Rectal smooth muscle tissue (tissue), 1 donor: ENCODE measurements at regions not wholly inside any gene's neighbourhood (a gene's known extent, or its start where the extent isn't known, plus 50 kb on each side); places are given as distances from the start of the nearest gene placed in this dataset.

Experiments
- H3K27ac ChIP-seq: one replicate; pipeline ENCODE4 v1.7.0; 2013; ENCODE audit warnings: low read depth, low read length, inconsistent platforms
- H3K27me3 ChIP-seq: one replicate; pipeline ENCODE4 v1.7.0; 2013; ENCODE audit warnings: low read length; ENCODE audit not compliant: control insufficient read depth, insufficient read depth
- H3K36me3 ChIP-seq: one replicate; pipeline ENCODE4 v1.7.0; 2013; ENCODE audit warnings: low read length; ENCODE audit not compliant: control insufficient read depth, insufficient read depth
- H3K4me1 ChIP-seq: one replicate; pipeline ENCODE4 v1.7.0; 2013; ENCODE audit warnings: low read length; ENCODE audit not compliant: control insufficient read depth, insufficient read depth
- H3K4me3 ChIP-seq: one replicate; pipeline ENCODE4 v1.7.0; 2013; ENCODE audit warnings: low read length
- H3K9ac ChIP-seq: one replicate; pipeline ENCODE4 v1.7.0; 2013; ENCODE audit warnings: low read length

- Histone ChIP-seq H3K36me3 (no peaks in the 10 kb centered on the region), H3K9ac (no peak overlapping the region), H3K4me1 (no peaks in the 10 kb centered on the region), H3K27me3 (no peaks in the 10 kb centered on the region), H3K27ac (no peak overlapping the region), H3K4me3 (no peak overlapping the region)
These were observed 334.5 kb upstream of the NCAM1 start for GRCh38 chr11:112626731-112627130.

GRCh38 chr11:112627588-112628045 lies 333.6 kb upstream of the NCAM1 start:
- no peak overlapping the region for H3K9ac ChIP-seq
- H3K27me3 ChIP-seq, result no peaks in the 10 kb centered on the region
- H3K27ac ChIP-seq, result no peak overlapping the region
- H3K4me1 ChIP-seq, result no peaks in the 10 kb centered on the region
- no peaks in the 10 kb centered on the region for H3K36me3 ChIP-seq
- no peak overlapping the region for H3K4me3 ChIP-seq

- Histone ChIP-seq H3K4me1 (no peaks in the 10 kb centered on the region), H3K27ac (no peak overlapping the region), H3K9ac (no peak overlapping the region), H3K4me3 (no peak overlapping the region), H3K36me3 (no peaks in the 10 kb centered on the region), H3K27me3 (no peaks in the 10 kb centered on the region)
These were observed 332.5 kb upstream of the NCAM1 start for GRCh38 chr11:112628676-112629075.

- H3K36me3 ChIP-seq, result no peaks in the 10 kb centered on the region
- H3K4me1 ChIP-seq, result no peaks in the 10 kb centered on the region
- no peak overlapping the region for H3K4me3 ChIP-seq
- H3K27me3 ChIP-seq, result no peaks in the 10 kb centered on the region
- H3K27ac ChIP-seq, result no peak overlapping the region
- H3K9ac ChIP-seq, result no peak overlapping the region
These were observed 330.7 kb upstream of the NCAM1 start for GRCh38 chr11:112630496-112630895.

- no peak overlapping the region for H3K4me3 ChIP-seq
These were observed 329.9 kb upstream of the NCAM1 start for GRCh38 chr11:112631333-112631732.

GRCh38 chr11:112632866-112633505 lies 328.2 kb upstream of the NCAM1 start:
- Histone ChIP-seq H3K4me1 (no peaks in the 10 kb centered on the region), H3K36me3 (no peaks in the 10 kb centered on the region), H3K27me3 (no peaks in the 10 kb centered on the region), H3K9ac (no peak overlapping the region), H3K4me3 (no peak overlapping the region), H3K27ac (no peak overlapping the region)

More at GRCh38 chr11:112631333-112631732, 329.9 kb upstream of the NCAM1 start:
- H3K4me1 ChIP-seq, result no peaks in the 10 kb centered on the region
- H3K27me3 ChIP-seq, result no peaks in the 10 kb centered on the region
- no peaks in the 10 kb centered on the region for H3K36me3 ChIP-seq
- no peak overlapping the region for H3K27ac ChIP-seq
- H3K9ac ChIP-seq, result no peak overlapping the region

GRCh38 chr11:112634551-112634950 lies 326.7 kb upstream of the NCAM1 start:
- Histone ChIP-seq H3K9ac (no peak overlapping the region), H3K36me3 (no peaks in the 10 kb centered on the region), H3K27me3 (no peaks in the 10 kb centered on the region), H3K4me1 (no peaks in the 10 kb centered on the region), H3K27ac (no peak overlapping the region), H3K4me3 (no peak overlapping the region)

GRCh38 chr11:112634995-112635737 lies 326.1 kb upstream of the NCAM1 start:
- Histone ChIP-seq H3K9ac (no peak overlapping the region), H3K36me3 (no peaks in the 10 kb centered on the region), H3K27ac (no peak overlapping the region), H3K27me3 (no peaks in the 10 kb centered on the region), H3K4me1 (no peaks in the 10 kb centered on the region), H3K4me3 (no peak overlapping the region)

GRCh38 chr11:112637076-112637475 lies 324.1 kb upstream of the NCAM1 start:
- Histone ChIP-seq H3K4me3 (no peak overlapping the region), H3K4me1 (no peaks in the 10 kb centered on the region), H3K9ac (no peak overlapping the region), H3K36me3 (no peaks in the 10 kb centered on the region), H3K27me3 (no peaks in the 10 kb centered on the region), H3K27ac (no peak overlapping the region)

GRCh38 chr11:112637876-112638275 lies 323.3 kb upstream of the NCAM1 start:
- no peaks in the 10 kb centered on the region for H3K27me3 ChIP-seq
- no peaks in the 10 kb centered on the region for H3K4me1 ChIP-seq
- no peak overlapping the region for H3K4me3 ChIP-seq
- H3K27ac ChIP-seq, result no peak overlapping the region
- H3K36me3 ChIP-seq, result no peaks in the 10 kb centered on the region
- no peak overlapping the region for H3K9ac ChIP-seq

- H3K9ac ChIP-seq, result no peak overlapping the region
- no peaks in the 10 kb centered on the region for H3K27me3 ChIP-seq
- no peak overlapping the region for H3K4me3 ChIP-seq
- H3K27ac ChIP-seq, result no peak overlapping the region
- H3K4me1 ChIP-seq, result no peaks in the 10 kb centered on the region
- no peaks in the 10 kb centered on the region for H3K36me3 ChIP-seq
These were observed 321.8 kb upstream of the NCAM1 start for GRCh38 chr11:112639469-112639868.

- no peak overlapping the region for H3K27ac ChIP-seq
- no peak overlapping the region for H3K9ac ChIP-seq
- no peaks in the 10 kb centered on the region for H3K36me3 ChIP-seq
- H3K4me3 ChIP-seq, result no peak overlapping the region
- H3K27me3 ChIP-seq, result no peaks in the 10 kb centered on the region
- H3K4me1 ChIP-seq, result no peaks in the 10 kb centered on the region
These were observed 317.8 kb upstream of the NCAM1 start for GRCh38 chr11:112643416-112643815.
